Endothelial cell of umbilical vein (primary cell): ENCODE measurements at regions not wholly inside any gene's neighbourhood (a gene's known extent, or its start where the extent isn't known, plus 50 kb on each side); places are given as distances from the start of the nearest gene placed in this dataset.

Source experiments
- BruUV-seq: library from RNA; stranded (reverse); fragments of 400-500 nt; replicated peaks from 2 replicates; lab custom pipeline; 2021; lab: Mats Ljungman, UMichigan
- CTCF ChIA-PET: fragments of 300-600, 350-600 bp; sonication (Branson Sonifier 250); formaldehyde crosslinking; loops from one replicate; lab custom pipeline; 2021; ENCODE audit warnings: antibody characterized with exemption, inconsistent platforms; lab: Charles Lee
- POLR2A ChIA-PET: fragments of 300-600, 350-600 bp; sonication (Branson Sonifier 250); formaldehyde crosslinking; loops from one replicate; lab custom pipeline; 2021; ENCODE audit warnings: antibody characterized with exemption, inconsistent platforms; lab: Charles Lee
- DNase-seq: peaks from one replicate; pipeline ENCODE4 v3.0.0-alpha.2; 2011; ENCODE audit warnings: low read depth, low spot score
- FAIRE-seq: peaks from 2 replicates; lab custom pipeline; 2011; peaks lifted over from hg19 to GRCh38; lab: Jason Lieb, UNC
- H2AFZ ChIP-seq: 2 replicates; pipeline ENCODE4 v1.6.0; 2012; ENCODE audit warnings: low read depth, low read length, control low read depth, inconsistent platforms
- H3K27ac ChIP-seq: 2 replicates; pipeline ENCODE4 v1.5.1; 2011; ENCODE audit warnings: low read depth, mild to moderate bottlenecking, control low read depth, low read length, moderate library complexity; ENCODE audit not compliant: insufficient read depth
- H3K27me3 ChIP-seq, 2 experiments: 2 replicates each; pipeline versions ENCODE4 v1.6.0 to v1.6.1; 2011; ENCODE audit warnings: low read length in 2 of 2, mixed read lengths in 1 of 2; ENCODE audit not compliant: control insufficient read depth in 2 of 2, insufficient read depth in 2 of 2
- H3K36me3 ChIP-seq, 2 experiments: 2 replicates in 1 of 2; 3 replicates in 1 of 2; pipeline ENCODE4 v1.5.1; 2011; ENCODE audit warnings: low read length in 2 of 2, mild to moderate bottlenecking in 1 of 2, moderate library complexity in 1 of 2; ENCODE audit not compliant: control insufficient read depth in 2 of 2, insufficient read depth in 2 of 2; ENCODE audit errors: extremely low read depth in 1 of 2
- H3K4me1 ChIP-seq: 3 replicates; pipeline ENCODE4 v1.5.1; 2011; ENCODE audit warnings: mild to moderate bottlenecking, low read length; ENCODE audit not compliant: control insufficient read depth, insufficient read depth; ENCODE audit errors: extremely low read depth
- H3K4me2 ChIP-seq: 2 replicates; pipeline ENCODE4 v1.6.1; 2011; ENCODE audit warnings: low read length, control low read depth, mixed read lengths; ENCODE audit not compliant: insufficient read depth
- H3K4me3 ChIP-seq, 3 experiments: fragments of 200-600 bp in 1 of 3; sonication (generic), shearing (Covaris generic) in 1 of 3; replicated peaks in 1 of 3; 2 replicates each; pipeline ENCODE4 v1.5.1; 2011 to 2016; ENCODE audit warnings: control low read depth in 3 of 3, low read length in 3 of 3, mild to moderate bottlenecking in 2 of 3, inconsistent platforms in 1 of 3, low read depth in 1 of 3, moderate library complexity in 1 of 3; ENCODE audit not compliant: insufficient read depth in 1 of 3
- H3K79me2 ChIP-seq: 2 replicates; pipeline ENCODE4 v1.6.0; 2012; ENCODE audit warnings: low read length, inconsistent platforms; ENCODE audit not compliant: control insufficient read depth, insufficient read depth
- H3K9ac ChIP-seq: replicated peaks from 2 replicates; pipeline ENCODE3; 2011; ENCODE audit warnings: low read length, control low read depth; ENCODE audit not compliant: insufficient read depth; ENCODE audit errors: extremely low read depth
- H3K9me1 ChIP-seq: replicated peaks from 3 replicates; pipeline ENCODE4 v1.6.0; 2011; ENCODE audit warnings: mild to moderate bottlenecking, low read length; ENCODE audit not compliant: control insufficient read depth, insufficient read depth; ENCODE audit errors: extremely low read depth
- H3K9me3 ChIP-seq: replicated peaks from 2 replicates; pipeline ENCODE4 v1.5.1; 2012; ENCODE audit warnings: low read length, inconsistent platforms; ENCODE audit not compliant: control insufficient read depth, insufficient read depth
- H4K20me1 ChIP-seq: replicated peaks from 2 replicates; pipeline ENCODE3; 2011; ENCODE audit warnings: mild to moderate bottlenecking, low read length; ENCODE audit not compliant: control insufficient read depth, insufficient read depth; ENCODE audit errors: extremely low read depth
- CTCF ChIP-seq, 2 donors: IDR thresholded peaks; 1 replicate in 1 of 2; 2 replicates in 1 of 2; pipeline ENCODE4 v1.5.1; 2011; ENCODE audit warnings: low read length in 2 of 2, mild to moderate bottlenecking in 2 of 2, moderate library complexity in 2 of 2, control low read depth in 1 of 2, inconsistent platforms in 1 of 2, low read depth in 1 of 2; ENCODE audit not compliant: insufficient read depth in 1 of 2; ENCODE audit errors: extremely low read depth in 1 of 2
- EZH2 ChIP-seq: IDR thresholded peaks from 2 replicates; pipeline ENCODE4 v1.6.1; 2012; ENCODE audit warnings: borderline replicate concordance, low read depth, mild to moderate bottlenecking, moderate library complexity, low read length, inconsistent platforms; ENCODE audit not compliant: severe bottlenecking
- FOS ChIP-seq: IDR thresholded peaks from 2 replicates; pipeline ENCODE4 v1.6.1; 2011; ENCODE audit warnings: mild to moderate bottlenecking, low read length, moderate library complexity, borderline replicate concordance; ENCODE audit not compliant: insufficient read depth
- GATA2 ChIP-seq: IDR thresholded peaks from 2 replicates; pipeline ENCODE4 v1.7.0; 2011; ENCODE audit warnings: low read depth, mild to moderate bottlenecking, moderate library complexity, mixed read lengths, low read length; ENCODE audit not compliant: insufficient read length, insufficient read depth
- JUN ChIP-seq: IDR thresholded peaks from 2 replicates; pipeline ENCODE4 v1.6.1; 2011; ENCODE audit warnings: borderline replicate concordance, low read depth; ENCODE audit not compliant: insufficient read length, insufficient read depth
- MAX ChIP-seq: IDR thresholded peaks from 2 replicates; pipeline ENCODE4 v1.6.1; 2011; ENCODE audit not compliant: insufficient read depth, insufficient read length
- MYC ChIP-seq: IDR thresholded peaks from one replicate; pipeline ENCODE4 v1.6.1; 2011; ENCODE audit warnings: mild to moderate bottlenecking, low read depth, low read length
- POLR2A ChIP-seq: IDR thresholded peaks from 2 replicates; pipeline ENCODE4 v1.6.1; 2012; ENCODE audit warnings: low read depth, mild to moderate bottlenecking, control low read depth, low read length
- POLR2AphosphoS5 ChIP-seq: IDR thresholded peaks from 2 replicates; pipeline ENCODE4 v1.6.1; 2012; ENCODE audit warnings: low read depth, mild to moderate bottlenecking, control low read depth, low read length, moderate library complexity; ENCODE audit not compliant: insufficient read depth
- dilution Hi-C: fragments of 300-500 bp; cut with MboI; formaldehyde crosslinking; loops from one replicate; pipeline ENCODE4 v1.15.0; 2019; ENCODE audit warnings: low sequenced_read_pairs; ENCODE audit not compliant: extremely low pct_ligation_motif_present
- intact Hi-C: fragments of 100-400 bp; cut with micrococcal nuclease; formaldehyde crosslinking; loops from one replicate; pipeline ENCODE4 v1.10.0; 2022

GRCh38 chr7:68544851-68545250 is 1053.4 kb upstream of the AUTS2 start:
- Histone ChIP-seq H3K4me1 (no peaks in the 10 kb centered on the region), H3K9me1 (no peaks in the 10 kb centered on the region), H2AFZ (no peak overlapping the region), H3K9ac (no peak overlapping the region), H3K36me3 (no peaks in the 10 kb centered on the region), H3K9me3 (no peaks in the 10 kb centered on the region), H4K20me1 (no peaks in the 10 kb centered on the region), H3K27ac (no peak overlapping the region), H3K4me3 (no peak overlapping the region), H3K79me2 (no peaks in the 10 kb centered on the region), H3K4me2 (no peak overlapping the region), H3K27me3 (no peaks in the 10 kb centered on the region)
- BruUV-seq: no TSS peak
- ChIA-PET POLR2A (no interaction called here), CTCF (no interaction called here)
- intact Hi-C loops: no loop called here
- FAIRE-seq (no peak), DNase-seq (no peak)
- dilution Hi-C loops: no loop called here
- TF ChIP-seq CTCF (IDR thresholded peaks at IDR 0.05; ENCODE audit: extremely low read depth in 1 of 2, insufficient read depth in 1 of 2, low read depth in 1 of 2, low read length in 2 of 2) (no peak), POLR2AphosphoS5 (no peak)

- DNase-seq: no peak
- H3K36me3 ChIP-seq: no peaks in the 10 kb centered on the region
- H3K27ac ChIP-seq: no peak overlapping the region
- no TSS peak for BruUV-seq
- no peaks in the 10 kb centered on the region for H3K27me3 ChIP-seq
- dilution Hi-C loops: no loop called here
- H4K20me1 ChIP-seq: no peaks in the 10 kb centered on the region
- no peaks in the 10 kb centered on the region for H3K4me1 ChIP-seq
- H3K4me2 ChIP-seq: no peak overlapping the region
- no peak for FAIRE-seq
- POLR2A ChIA-PET: no interaction called here
- H3K9me1 ChIP-seq: no peaks in the 10 kb centered on the region
- intact Hi-C loops: no loop called here
- no peak overlapping the region for H3K9ac ChIP-seq
- H3K4me3 ChIP-seq: no peak overlapping the region
- no peaks in the 10 kb centered on the region for H3K9me3 ChIP-seq
- CTCF ChIA-PET: no interaction called here
- TF ChIP-seq FOS (no peak), MYC (no peak), GATA2 (no peak), EZH2 (no peak), POLR2A (no peak), CTCF (IDR thresholded peaks at IDR 0.05; ENCODE audit: extremely low read depth in 1 of 2, insufficient read depth in 1 of 2, low read depth in 1 of 2, low read length in 2 of 2) (no peak), POLR2AphosphoS5 (no peak), JUN (no peak), MAX (no peak)
- no peak overlapping the region for H2AFZ ChIP-seq
- no peaks in the 10 kb centered on the region for H3K79me2 ChIP-seq
Observed at GRCh38 chr7:68547181-68547580, 1051.1 kb upstream of the AUTS2 start.
